ENCODE measurements at regions not wholly inside any gene's neighbourhood (a gene's known extent, or its start where the extent isn't known, plus 50 kb on each side); places are given as distances from the start of the nearest gene placed in this dataset.

DNA sequence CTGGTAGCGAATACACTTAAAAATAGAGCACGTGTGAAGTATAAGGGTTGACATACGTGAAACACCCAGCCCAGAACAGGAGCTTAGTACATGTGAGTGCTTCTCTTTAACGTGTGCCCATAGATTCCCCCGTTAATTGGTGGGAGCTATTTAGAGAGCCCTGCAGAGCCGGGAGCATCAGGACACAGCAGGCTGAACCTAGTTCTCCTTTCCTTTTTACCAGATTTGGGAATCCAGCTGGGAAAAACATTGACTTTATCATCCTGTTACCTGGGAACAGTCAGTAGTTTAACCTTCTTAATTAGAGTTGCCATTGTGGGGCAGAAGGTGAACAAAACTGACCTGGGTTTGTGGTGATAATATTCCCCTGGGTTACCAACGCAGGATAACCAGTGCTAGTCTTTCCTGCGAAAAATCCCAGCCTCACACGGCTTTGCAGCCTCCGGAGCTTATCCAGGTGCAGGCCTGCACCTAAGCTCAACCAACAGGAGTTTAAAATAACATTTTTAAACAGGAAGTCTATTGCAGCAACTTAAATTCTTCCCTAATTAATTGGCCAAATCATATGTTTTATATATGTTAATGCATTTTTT is 78.1 kb upstream of the SPTBN1 start:
- Histone ChIP-seq H3K36me3 (no peaks in the 10 kb centered on the region), H3K4me1 (no peaks in the 10 kb centered on the region), H3K4me3 (no peak overlapping the region), H3K27ac (no peak overlapping the region), H3K27me3 (no peaks in the 10 kb centered on the region), H3K9me3 (no peaks in the 10 kb centered on the region)
- TF ChIP-seq CTCF (IDR thresholded peaks at IDR 0.05) (no peak), POLR2A (IDR thresholded peaks at IDR 0.05) (no peak)
- DNase-seq = no peak

DNA sequence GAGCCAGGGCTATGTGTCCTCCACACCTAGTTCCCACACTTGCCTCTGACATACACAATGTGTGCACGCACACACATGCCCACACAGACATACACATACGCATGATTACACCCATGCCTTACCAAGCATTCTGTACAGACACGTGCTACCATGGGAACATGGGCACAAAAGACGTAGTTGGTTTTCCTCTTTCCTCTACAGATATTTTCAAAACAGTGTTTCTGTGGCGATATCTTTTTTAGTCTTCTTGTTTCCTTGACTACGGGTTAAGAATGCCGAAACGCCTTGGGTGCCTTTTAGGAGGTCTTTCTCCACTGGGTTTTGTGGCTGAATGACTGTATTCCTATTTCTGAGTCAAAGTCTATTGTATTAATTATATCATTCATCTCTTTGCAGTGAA is 75.5 kb upstream of the SPTBN1 start:
- H3K27me3 ChIP-seq = no peaks in the 10 kb centered on the region
- no peaks in the 10 kb centered on the region for H3K36me3 ChIP-seq
- no peak overlapping the region for H3K4me3 ChIP-seq
- no peaks in the 10 kb centered on the region for H3K9me3 ChIP-seq
- no peak for TF ChIP-seq CTCF (IDR thresholded peaks at IDR 0.05)
- no peak for TF ChIP-seq POLR2A (IDR thresholded peaks at IDR 0.05)
- no peak for DNase-seq
- H3K4me1 ChIP-seq = no peaks in the 10 kb centered on the region
- H3K27ac ChIP-seq = no peak overlapping the region

GRCh38 chr2:54381293-54381692 is 74.8 kb upstream of the SPTBN1 start:
- H3K9me3 ChIP-seq = no peaks in the 10 kb centered on the region
- H3K36me3 ChIP-seq = no peaks in the 10 kb centered on the region
- no peak overlapping the region for H3K27ac ChIP-seq
- no peaks in the 10 kb centered on the region for H3K27me3 ChIP-seq
- TF ChIP-seq CTCF (IDR thresholded peaks at IDR 0.05) (no peak), POLR2A (IDR thresholded peaks at IDR 0.05) (no peak)
- DNase-seq = no peak
- no peaks in the 10 kb centered on the region for H3K4me1 ChIP-seq
- no peak overlapping the region for H3K4me3 ChIP-seq

GRCh38 chr2:54382601-54383000 is 73.5 kb upstream of the SPTBN1 start:
- no peak overlapping the region for H3K4me3 ChIP-seq
- H3K36me3 ChIP-seq = no peaks in the 10 kb centered on the region
- H3K4me1 ChIP-seq = no peaks in the 10 kb centered on the region
- no peak overlapping the region for H3K27ac ChIP-seq
- no peaks in the 10 kb centered on the region for H3K27me3 ChIP-seq
- H3K9me3 ChIP-seq = no peaks in the 10 kb centered on the region
- no peak for DNase-seq
- TF ChIP-seq CTCF (IDR thresholded peaks at IDR 0.05) (no peak), POLR2A (IDR thresholded peaks at IDR 0.05) (no peak)

- Histone ChIP-seq H3K27me3 (no peaks in the 10 kb centered on the region), H3K4me1 (no peaks in the 10 kb centered on the region), H3K36me3 (no peaks in the 10 kb centered on the region), H3K9me3 (no peaks in the 10 kb centered on the region), H3K27ac (no peak overlapping the region), H3K4me3 (no peak overlapping the region)
- TF ChIP-seq CTCF (IDR thresholded peaks at IDR 0.05) (no peak), POLR2A (IDR thresholded peaks at IDR 0.05) (no peak)
- no peak for DNase-seq
Measured at GRCh38 chr2:54384301-54385203, 71.6 kb upstream of the SPTBN1 start.
